ENCODE measurements at regions not wholly inside any gene's neighbourhood (a gene's known extent, or its start where the extent isn't known, plus 50 kb on each side); places are given as distances from the start of the nearest gene placed in this dataset.
"Not testable (repeated sequence)": the region's sequence is repeated elsewhere in the genome, so short reads cannot be mapped to it uniquely, and the experiment has no call there.

DNA sequence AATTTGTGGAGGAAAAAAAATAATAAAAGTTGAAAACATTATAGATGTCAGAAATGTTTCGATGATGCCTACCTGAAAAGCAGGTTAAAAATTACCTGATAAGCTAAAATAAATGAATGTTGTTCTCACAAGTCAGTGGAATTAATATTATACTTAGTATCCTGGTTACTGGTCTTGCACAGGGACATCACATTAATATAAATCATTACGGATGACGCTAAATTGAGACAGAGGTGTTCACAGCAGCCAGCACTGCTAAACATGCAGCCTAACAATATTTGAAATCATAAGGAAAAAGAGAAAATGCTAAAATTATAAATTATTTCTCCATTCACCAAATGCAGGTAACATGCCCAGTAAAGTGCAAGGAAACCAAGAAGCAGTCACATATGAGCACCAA lies 1130.0 kb downstream of the STPG2 start:
- no peak for DNase-seq

GRCh38 chr4:97013711-97014110 lies 1129.6 kb downstream of the STPG2 start:
- no peak for DNase-seq

DNA sequence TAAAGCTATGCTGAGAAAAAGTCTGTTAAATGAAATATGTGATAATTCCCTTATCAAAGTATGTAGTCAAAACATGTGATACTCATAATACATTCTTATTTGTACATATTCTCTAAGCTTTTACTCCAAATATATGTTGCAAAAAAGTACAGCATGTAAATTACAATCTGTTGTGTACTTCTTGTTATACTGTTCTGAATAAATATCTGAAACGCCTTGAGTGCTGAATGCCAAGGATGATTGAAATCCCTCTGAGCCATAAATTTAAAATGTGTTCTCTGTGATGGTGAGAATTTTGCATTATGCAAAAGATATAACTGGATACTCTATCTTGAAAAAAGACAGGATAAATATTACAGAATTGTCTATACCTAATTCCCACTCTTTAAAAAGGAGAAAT lies 1128.0 kb downstream of the STPG2 start:
- DNase-seq, result no peak

DNA sequence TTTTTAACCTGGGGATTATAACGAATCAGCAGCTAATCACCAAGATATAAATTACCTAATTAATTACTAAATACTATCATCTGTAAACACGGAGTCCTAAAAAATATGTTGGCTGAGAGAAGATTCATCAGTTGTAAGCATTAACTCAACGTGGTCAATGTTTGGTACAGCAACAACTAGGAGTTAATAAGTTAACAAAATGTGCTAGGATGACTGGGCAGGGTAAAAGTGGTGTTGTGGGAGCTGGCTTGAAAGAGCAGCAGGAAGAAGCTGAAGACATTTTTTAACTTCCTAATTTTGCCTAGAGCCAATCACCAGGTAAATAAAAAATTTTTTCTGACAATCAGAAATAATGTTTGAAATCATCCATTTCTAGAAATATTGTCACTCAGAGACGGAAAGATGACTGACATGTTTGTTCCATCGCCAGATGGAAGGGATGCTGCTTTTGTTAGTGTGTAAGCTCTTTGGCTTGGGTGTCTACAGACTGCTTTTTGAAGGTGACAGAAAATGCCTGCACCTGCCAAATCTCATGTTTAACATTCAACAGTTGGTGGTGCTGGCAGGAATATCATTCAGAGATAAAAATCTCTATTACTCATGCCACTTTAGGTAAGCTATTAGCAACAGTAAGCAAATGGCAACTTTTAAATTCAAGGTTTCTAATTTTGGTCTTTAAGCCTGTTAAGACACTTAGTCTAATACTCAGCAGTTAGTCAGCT lies 1126.9 kb downstream of the STPG2 start:
- DNase-seq, result no peak

GRCh38 chr4:97027728-97028410 lies 1115.4 kb downstream of the STPG2 start:
- no peak for DNase-seq

DNA sequence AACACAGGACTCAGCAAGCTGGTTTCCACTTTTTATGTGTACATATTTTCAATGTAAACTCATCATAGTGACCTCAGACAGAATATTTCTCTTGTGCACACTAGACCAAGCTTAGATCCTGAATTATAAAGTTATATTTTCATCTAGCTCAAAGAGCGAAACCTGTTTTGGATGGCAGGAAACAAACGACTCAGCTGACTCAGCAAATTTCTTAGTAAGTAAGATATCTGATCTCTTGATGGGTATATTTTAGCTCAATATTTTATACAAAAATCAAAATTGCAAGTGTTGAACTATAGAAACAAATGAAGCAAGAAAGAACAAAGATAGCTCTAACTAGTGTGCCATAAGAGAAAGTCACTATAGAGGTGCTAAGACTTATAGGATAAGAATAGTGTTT lies 1114.5 kb downstream of the STPG2 start:
- no peak for DNase-seq

GRCh38 chr4:97037411-97038145 lies 1105.7 kb downstream of the STPG2 start:
- not testable (repeated sequence) for DNase-seq

GRCh38 chr4:97038146-97038516 lies 1105.1 kb downstream of the STPG2 start:
- no peak for DNase-seq

GRCh38 chr4:97072666-97073065 lies 1070.6 kb downstream of the STPG2 start:
- DNase-seq, result no peak

- DNase-seq, result no peak
These were observed 1070.1 kb downstream of the STPG2 start for GRCh38 chr4:97073194-97073593.

DNA sequence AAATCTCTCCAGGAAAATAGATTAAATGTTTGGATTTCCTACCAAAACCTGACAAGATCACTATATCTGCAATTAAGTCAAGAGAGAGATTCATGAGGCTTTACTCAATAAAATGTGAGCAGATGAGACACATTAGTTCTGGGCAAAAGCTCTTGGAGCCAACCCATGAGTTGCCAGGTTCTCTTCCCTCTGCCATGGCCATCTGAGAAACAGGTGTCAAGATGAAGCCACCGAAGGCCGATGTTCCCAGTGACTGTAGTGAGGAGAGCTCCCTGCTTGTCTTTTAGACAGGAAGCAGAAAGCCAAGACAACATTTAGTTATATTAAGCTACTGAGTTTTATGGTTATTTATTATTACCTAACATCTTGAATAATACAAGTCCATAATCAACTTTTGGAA lies 1068.7 kb downstream of the STPG2 start:
- no peak for DNase-seq

DNA sequence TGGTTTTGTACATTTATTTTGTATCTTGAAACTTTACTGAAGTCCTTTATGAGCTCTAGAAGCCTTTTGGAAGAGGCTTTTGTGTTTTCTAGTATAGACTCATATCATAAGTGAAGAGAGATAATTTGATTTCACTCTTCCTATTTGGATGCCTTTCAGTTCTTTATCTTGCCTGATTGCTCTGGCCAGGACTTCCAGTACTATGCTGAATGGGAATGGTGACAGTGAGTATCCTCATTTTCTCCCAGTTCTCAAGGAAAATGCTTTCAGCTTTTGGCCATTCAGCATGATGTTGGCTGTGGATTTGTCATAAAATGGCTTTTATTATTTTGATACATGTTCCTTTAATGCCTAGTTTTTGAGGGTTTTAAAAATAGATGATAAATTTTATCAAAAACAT lies 1061.3 kb downstream of the STPG2 start:
- DNase-seq, result no peak

GRCh38 chr4:97097036-97097435 lies 1046.2 kb downstream of the STPG2 start:
- not testable (repeated sequence) for DNase-seq

DNA sequence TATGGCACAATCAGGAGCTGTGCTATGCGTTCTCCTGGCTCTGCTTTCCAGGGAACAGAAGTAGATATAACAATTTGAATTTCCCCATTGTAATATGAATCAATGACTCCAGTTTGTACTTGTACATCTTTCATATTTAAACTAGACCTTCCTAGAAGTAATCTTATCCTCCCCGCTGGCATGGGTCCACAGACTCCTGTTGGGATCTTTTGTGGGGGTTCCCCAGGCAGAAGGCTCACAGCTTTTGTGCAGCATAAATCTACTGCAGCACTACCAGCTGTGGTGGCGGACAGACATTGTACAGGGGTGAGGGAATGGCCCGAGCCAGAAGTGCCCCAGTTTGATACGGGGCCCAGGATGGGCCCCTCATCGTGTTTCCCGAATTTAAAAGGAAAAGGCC lies 1042.1 kb downstream of the STPG2 start:
- DNase-seq, result not testable (repeated sequence)

- no peak for DNase-seq
These were observed 1040.0 kb downstream of the STPG2 start for GRCh38 chr4:97103252-97103651.

GRCh38 chr4:97104006-97104405 lies 1039.3 kb downstream of the STPG2 start:
- no peak for DNase-seq

DNA sequence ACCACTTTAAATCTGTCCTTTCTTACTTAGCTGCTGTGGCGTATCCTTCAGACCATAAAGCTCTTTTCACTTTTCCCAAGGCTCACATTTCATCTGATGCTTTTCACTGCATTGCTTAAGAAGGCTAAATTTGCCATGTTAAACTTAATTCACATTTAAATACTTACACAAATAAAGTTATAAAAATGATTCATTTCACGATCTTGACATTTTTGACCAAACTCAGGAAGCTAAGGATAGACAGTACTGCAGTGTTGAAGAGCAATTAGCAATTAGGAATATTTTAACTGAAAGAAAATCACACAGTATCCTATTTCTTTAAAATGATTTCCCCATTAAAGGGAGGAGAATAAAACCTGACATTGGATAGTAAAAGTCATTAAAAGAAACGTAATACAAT lies 1038.6 kb downstream of the STPG2 start:
- DNase-seq, result no peak

- DNase-seq, result no peak
These were observed 1037.8 kb downstream of the STPG2 start for GRCh38 chr4:97105347-97106099.

- no peak for DNase-seq
These were observed 1037.1 kb downstream of the STPG2 start for GRCh38 chr4:97106161-97106560.

GRCh38 chr4:97110506-97110905 lies 1032.8 kb downstream of the STPG2 start:
- DNase-seq, result no peak

DNA sequence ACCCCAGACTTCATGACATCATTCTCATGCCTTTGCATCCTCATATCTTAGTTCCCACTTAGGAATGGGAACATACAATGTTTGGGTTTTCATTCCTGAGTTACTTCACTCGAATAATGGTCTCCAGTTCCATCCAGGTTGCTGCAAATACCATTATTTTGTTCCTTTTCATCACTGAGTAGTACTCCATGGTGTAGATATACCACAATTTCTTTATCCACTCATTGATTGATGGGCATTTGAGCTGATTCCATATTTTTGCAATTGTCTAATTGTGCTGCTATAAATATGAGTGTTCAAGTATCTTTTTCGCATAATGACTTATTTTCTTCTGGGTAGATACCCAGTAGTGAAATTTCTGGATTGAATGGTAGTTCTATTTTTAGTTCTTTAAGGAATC lies 1026.8 kb downstream of the STPG2 start:
- DNase-seq, result no peak

DNA sequence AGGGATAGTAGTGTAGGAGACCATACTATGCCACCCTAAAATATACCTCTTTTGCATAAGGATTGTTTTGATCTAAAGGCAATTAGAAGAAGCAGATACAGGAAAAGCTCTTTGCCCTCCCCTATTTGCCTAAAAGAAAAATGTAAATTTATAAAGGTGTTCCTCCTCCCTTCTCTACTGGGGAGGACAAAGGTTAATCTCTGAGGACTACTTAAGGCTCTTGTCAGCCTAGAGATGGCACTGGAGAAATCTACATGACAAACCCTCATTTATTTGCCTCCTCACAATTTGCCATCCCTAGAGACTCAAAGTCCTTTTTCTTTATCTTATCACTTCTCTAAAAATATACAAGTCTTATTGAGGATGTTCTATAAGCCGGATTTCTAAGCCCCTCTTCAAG lies 1021.8 kb downstream of the STPG2 start:
- DNase-seq, result no peak

- DNase-seq, result no peak
These were observed 1019.7 kb downstream of the STPG2 start for GRCh38 chr4:97123573-97123972.

All from NCI-H1694 (cell line).